ENCODE measurements at regions not wholly inside any gene's neighbourhood (a gene's known extent, or its start where the extent isn't known, plus 50 kb on each side); places are given as distances from the start of the nearest gene placed in this dataset.
"Not testable (repeated sequence)": the region's sequence is repeated elsewhere in the genome, so short reads cannot be mapped to it uniquely, and the experiment has no call there.

GRCh38 chr6:76831299-76831698, 632.0 kb downstream of the HTR1B start:
- TF ChIP-seq FOXA2 (IDR thresholded peaks at IDR 0.05) (no peak), TAF1 (conservative IDR thresholded peaks at IDR 0.05) (no peak), MAX (IDR thresholded peaks at IDR 0.05) (no peak), YY1 (IDR thresholded peaks at IDR 0.05) (no peak), HNF4G (IDR thresholded peaks at IDR 0.05) (no peak), NR2F2 (IDR thresholded peaks at IDR 0.05) (no peak), FOXA1 (IDR thresholded peaks at IDR 0.05) (no peak), ZBTB33 (IDR thresholded peaks at IDR 0.05) (no peak), EGR1 (IDR thresholded peaks at IDR 0.05; ENCODE audit: low read depth in 2 of 2) (no peak), HNF4A (conservative IDR thresholded peaks at IDR 0.05) (no peak), JUND (IDR thresholded peaks at IDR 0.05) (no peak), GABPA (IDR thresholded peaks at IDR 0.05 in 1 of 2, conservative IDR thresholded peaks at IDR 0.05 in 1 of 2) (no peak), RAD21 (IDR thresholded peaks at IDR 0.05) (no peak), REST (IDR thresholded peaks at IDR 0.05) (no peak)
- TF ChIP-seq, protein P1, sequence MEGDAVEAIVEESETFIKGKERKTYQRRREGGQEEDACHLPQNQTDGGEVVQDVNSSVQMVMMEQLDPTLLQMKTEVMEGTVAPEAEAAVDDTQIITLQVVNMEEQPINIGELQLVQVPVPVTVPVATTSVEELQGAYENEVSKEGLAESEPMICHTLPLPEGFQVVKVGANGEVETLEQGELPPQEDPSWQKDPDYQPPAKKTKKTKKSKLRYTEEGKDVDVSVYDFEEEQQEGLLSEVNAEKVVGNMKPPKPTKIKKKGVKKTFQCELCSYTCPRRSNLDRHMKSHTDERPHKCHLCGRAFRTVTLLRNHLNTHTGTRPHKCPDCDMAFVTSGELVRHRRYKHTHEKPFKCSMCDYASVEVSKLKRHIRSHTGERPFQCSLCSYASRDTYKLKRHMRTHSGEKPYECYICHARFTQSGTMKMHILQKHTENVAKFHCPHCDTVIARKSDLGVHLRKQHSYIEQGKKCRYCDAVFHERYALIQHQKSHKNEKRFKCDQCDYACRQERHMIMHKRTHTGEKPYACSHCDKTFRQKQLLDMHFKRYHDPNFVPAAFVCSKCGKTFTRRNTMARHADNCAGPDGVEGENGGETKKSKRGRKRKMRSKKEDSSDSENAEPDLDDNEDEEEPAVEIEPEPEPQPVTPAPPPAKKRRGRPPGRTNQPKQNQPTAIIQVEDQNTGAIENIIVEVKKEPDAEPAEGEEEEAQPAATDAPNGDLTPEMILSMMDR (IDR thresholded peaks at IDR 0.05; ENCODE audit: low read depth, low read length, missing input control), result no peak
- TF ChIP-seq, protein P2, sequence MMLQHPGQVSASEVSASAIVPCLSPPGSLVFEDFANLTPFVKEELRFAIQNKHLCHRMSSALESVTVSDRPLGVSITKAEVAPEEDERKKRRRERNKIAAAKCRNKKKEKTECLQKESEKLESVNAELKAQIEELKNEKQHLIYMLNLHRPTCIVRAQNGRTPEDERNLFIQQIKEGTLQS (IDR thresholded peaks at IDR 0.05), result no peak
- H3K36me3 ChIP-seq (ENCODE audit: control insufficient read depth in 4 of 4, insufficient read depth in 3 of 4, low read depth in 1 of 4, low read length in 3 of 4), result no peaks in the 10 kb centered on the region
- no peak overlapping the region for H3K27ac ChIP-seq (ENCODE audit: low read depth in 1 of 2, low read length in 2 of 2)
- H3K9me3 ChIP-seq (ENCODE audit: control insufficient read depth in 4 of 4, low read length in 3 of 4), result no peaks in the 10 kb centered on the region
- no peak for DNase-seq (ENCODE audit: low spot score)
- WGBS, result 63% methylated on average over 3 of the region's 3 CpGs
- no peaks in the 10 kb centered on the region for H3K4me1 ChIP-seq (ENCODE audit: control insufficient read depth in 4 of 4, insufficient read depth in 4 of 4, low read length in 3 of 4)
- H3K9ac ChIP-seq (ENCODE audit: low read depth in 1 of 2, low read length in 2 of 2), result no peak overlapping the region
- no peak overlapping the region for H3K4me3 ChIP-seq (ENCODE audit: low read depth in 1 of 3, low read length in 3 of 3)
- no peaks in the 10 kb centered on the region for H3K27me3 ChIP-seq (ENCODE audit: control insufficient read depth in 4 of 4, insufficient read depth in 4 of 4, low read length in 3 of 4)

- not testable (repeated sequence) for H3K4me1 ChIP-seq (ENCODE audit: control insufficient read depth in 4 of 4, insufficient read depth in 4 of 4, low read length in 3 of 4); H3K27ac ChIP-seq (ENCODE audit: low read depth in 1 of 2, low read length in 2 of 2); H3K9ac ChIP-seq (ENCODE audit: low read depth in 1 of 2, low read length in 2 of 2); H3K4me3 ChIP-seq (ENCODE audit: low read depth in 1 of 3, low read length in 3 of 3); DNase-seq (ENCODE audit: low spot score); H3K27me3 ChIP-seq (ENCODE audit: control insufficient read depth in 4 of 4, insufficient read depth in 4 of 4, low read length in 3 of 4); H3K36me3 ChIP-seq (ENCODE audit: control insufficient read depth in 4 of 4, insufficient read depth in 3 of 4, low read depth in 1 of 4, low read length in 3 of 4); H3K9me3 ChIP-seq (ENCODE audit: control insufficient read depth in 4 of 4, low read length in 3 of 4)
- WGBS, result 79% methylated on average over 6 of the region's 6 CpGs
Observed at GRCh38 chr6:76823578-76823977, 639.7 kb downstream of the HTR1B start.

Measured in liver (tissue), 8 donors.